Stimulated activated CD4-positive, alpha-beta T cell treated with anti-CD3 and anti-CD28 coated beads, Interleukin-1b, Interleukin-23, amount 100 ng/mL, for 1 hour (primary cell): ENCODE measurements at regions not wholly inside any gene's neighbourhood (a gene's known extent, or its start where the extent isn't known, plus 50 kb on each side); places are given as distances from the start of the nearest gene placed in this dataset.

ENCODE experiments used
- DNase-seq, 2 donors: peaks; one replicate each; pipeline ENCODE4 v3.0.0-alpha.2; 2020; ENCODE audit warnings: low read depth in 2 of 2

GRCh38 chr10:1952126-1953095 lies 215.1 kb upstream of the ADARB2 start:
- DNase-seq = no peak

- no peak for DNase-seq
Measured at GRCh38 chr10:1950803-1951495, 213.6 kb upstream of the ADARB2 start.

GRCh38 chr10:1947464-1948003 lies 210.2 kb upstream of the ADARB2 start:
- DNase-seq = no peak

- DNase-seq = no peak
Measured at GRCh38 chr10:1944487-1944886, 207.2 kb upstream of the ADARB2 start.

- DNase-seq = no peak
Measured at GRCh38 chr10:1942478-1942877, 205.2 kb upstream of the ADARB2 start.

- peak; percentile 16 to 50 for DNase-seq
Measured at GRCh38 chr10:1939016-1939415, 201.7 kb upstream of the ADARB2 start.

- DNase-seq = peak in 1 of 2 donors; percentile 18
Measured at GRCh38 chr10:1938317-1938716, 201.0 kb upstream of the ADARB2 start.

GRCh38 chr10:1935912-1936311 lies 198.6 kb upstream of the ADARB2 start:
- DNase-seq = no peak

- DNase-seq = no peak
Measured at GRCh38 chr10:1933215-1933614, 195.9 kb upstream of the ADARB2 start.

GRCh38 chr10:1932692-1933094 lies 195.4 kb upstream of the ADARB2 start:
- no peak for DNase-seq

GRCh38 chr10:1928606-1929005 lies 191.3 kb upstream of the ADARB2 start:
- no peak for DNase-seq

GRCh38 chr10:1923998-1924397 lies 186.7 kb upstream of the ADARB2 start:
- DNase-seq = no peak

GRCh38 chr10:1923586-1923985 lies 186.3 kb upstream of the ADARB2 start:
- no peak for DNase-seq

- no peak for DNase-seq
Measured at GRCh38 chr10:1920941-1921340, 183.6 kb upstream of the ADARB2 start.

- DNase-seq = no peak
Measured at GRCh38 chr10:1920127-1920526, 182.8 kb upstream of the ADARB2 start.

- no peak for DNase-seq
Measured at GRCh38 chr10:1911771-1912170, 174.4 kb upstream of the ADARB2 start.

- no peak for DNase-seq
Measured at GRCh38 chr10:1903982-1904381, 166.7 kb upstream of the ADARB2 start.

GRCh38 chr10:1896153-1896552 lies 158.8 kb upstream of the ADARB2 start:
- no peak for DNase-seq

- DNase-seq = no peak
Measured at GRCh38 chr10:1895691-1896090, 158.4 kb upstream of the ADARB2 start.

- no peak for DNase-seq
Measured at GRCh38 chr10:1894912-1895311, 157.6 kb upstream of the ADARB2 start.

GRCh38 chr10:1893941-1894340 lies 156.6 kb upstream of the ADARB2 start:
- no peak for DNase-seq

GRCh38 chr10:1886039-1886438 lies 148.7 kb upstream of the ADARB2 start:
- no peak for DNase-seq

- no peak for DNase-seq
Measured at GRCh38 chr10:1882728-1883127, 145.4 kb upstream of the ADARB2 start.
